HEK293 (cell line): ENCODE measurements at regions not wholly inside any gene's neighbourhood (a gene's known extent, or its start where the extent isn't known, plus 50 kb on each side); places are given as distances from the start of the nearest gene placed in this dataset.

Experiments used
- CTCF ChIP-seq: fragments of 450-650 bp; formaldehyde crosslinking; IDR thresholded peaks from 2 replicates; pipeline ENCODE4 v1.5.1; 2016; ENCODE audit warnings: missing biosample characterization, missing genetic modification characterization
- KLF7 ChIP-seq: fragments of 450-650 bp; formaldehyde crosslinking; IDR thresholded peaks from 2 replicates; pipeline ENCODE4 v1.5.1; 2016; ENCODE audit warnings: missing biosample characterization, missing genetic modification characterization, borderline replicate concordance
- REPIN1 ChIP-seq: fragments of 450-650 bp; formaldehyde crosslinking; IDR thresholded peaks from 2 replicates; pipeline ENCODE4 v1.5.1; 2017; ENCODE audit warnings: missing biosample characterization, missing genetic modification characterization, low read depth
- WT1 ChIP-seq: fragments of 450-650 bp; formaldehyde crosslinking; IDR thresholded peaks from 2 replicates; pipeline ENCODE4 v1.5.1; 2016; ENCODE audit warnings: missing biosample characterization, missing genetic modification characterization
- ZBTB49 ChIP-seq: fragments of 450-650 bp; formaldehyde crosslinking; IDR thresholded peaks from 2 replicates; pipeline ENCODE4 v1.5.1; 2016; ENCODE audit warnings: missing biosample characterization, missing genetic modification characterization, low read depth
- ZBTB7A ChIP-seq: fragments of 450-650 bp; formaldehyde crosslinking; IDR thresholded peaks from 2 replicates; pipeline ENCODE4 v1.5.1; 2016; ENCODE audit warnings: low read depth, missing biosample characterization, missing genetic modification characterization
- ZNF670 ChIP-seq: fragments of 450-650 bp; formaldehyde crosslinking; IDR thresholded peaks from 2 replicates; pipeline ENCODE4 v1.5.1; 2016; ENCODE audit warnings: missing biosample characterization, missing genetic modification characterization, low read depth
- ZNF76 ChIP-seq: fragments of 450-650 bp; formaldehyde crosslinking; IDR thresholded peaks from 2 replicates; pipeline ENCODE4; 2016; ENCODE audit warnings: low read depth, missing biosample characterization, missing genetic modification characterization, borderline replicate concordance
- TF ChIP-seq, protein P1 (sequence below): fragments of 450-650 bp; formaldehyde crosslinking; IDR thresholded peaks from 2 replicates; pipeline ENCODE4 v1.5.1; 2016; ENCODE audit warnings: missing biosample characterization, missing genetic modification characterization

DNA sequence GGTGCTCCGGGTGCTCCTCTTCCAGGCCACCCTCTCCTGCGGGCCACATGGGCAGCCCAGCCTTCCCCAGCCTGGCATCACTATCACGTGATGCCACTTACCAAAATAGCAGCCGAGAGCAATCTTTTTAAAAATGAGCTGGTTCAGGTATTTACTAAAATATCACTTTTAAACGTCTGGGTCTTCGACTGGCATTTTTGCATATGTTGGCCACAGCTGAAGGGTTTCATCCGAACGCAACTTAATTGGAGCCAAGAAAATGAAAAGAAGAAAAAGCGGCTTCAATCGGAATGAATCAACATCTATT, 94.6 kb upstream of the ANO1 start:
- TF ChIP-seq CTCF (tag by site-specific recombination) (no peak), REPIN1 (tag by site-specific recombination) (no peak), ZBTB7A (no peak), KLF7 (tag by site-specific recombination) (no peak), ZBTB49 (tag by site-specific recombination) (no peak), ZNF670 (no peak), ZNF76 (tag by site-specific recombination) (no peak), WT1 (no peak)
- TF ChIP-seq, protein P1, sequence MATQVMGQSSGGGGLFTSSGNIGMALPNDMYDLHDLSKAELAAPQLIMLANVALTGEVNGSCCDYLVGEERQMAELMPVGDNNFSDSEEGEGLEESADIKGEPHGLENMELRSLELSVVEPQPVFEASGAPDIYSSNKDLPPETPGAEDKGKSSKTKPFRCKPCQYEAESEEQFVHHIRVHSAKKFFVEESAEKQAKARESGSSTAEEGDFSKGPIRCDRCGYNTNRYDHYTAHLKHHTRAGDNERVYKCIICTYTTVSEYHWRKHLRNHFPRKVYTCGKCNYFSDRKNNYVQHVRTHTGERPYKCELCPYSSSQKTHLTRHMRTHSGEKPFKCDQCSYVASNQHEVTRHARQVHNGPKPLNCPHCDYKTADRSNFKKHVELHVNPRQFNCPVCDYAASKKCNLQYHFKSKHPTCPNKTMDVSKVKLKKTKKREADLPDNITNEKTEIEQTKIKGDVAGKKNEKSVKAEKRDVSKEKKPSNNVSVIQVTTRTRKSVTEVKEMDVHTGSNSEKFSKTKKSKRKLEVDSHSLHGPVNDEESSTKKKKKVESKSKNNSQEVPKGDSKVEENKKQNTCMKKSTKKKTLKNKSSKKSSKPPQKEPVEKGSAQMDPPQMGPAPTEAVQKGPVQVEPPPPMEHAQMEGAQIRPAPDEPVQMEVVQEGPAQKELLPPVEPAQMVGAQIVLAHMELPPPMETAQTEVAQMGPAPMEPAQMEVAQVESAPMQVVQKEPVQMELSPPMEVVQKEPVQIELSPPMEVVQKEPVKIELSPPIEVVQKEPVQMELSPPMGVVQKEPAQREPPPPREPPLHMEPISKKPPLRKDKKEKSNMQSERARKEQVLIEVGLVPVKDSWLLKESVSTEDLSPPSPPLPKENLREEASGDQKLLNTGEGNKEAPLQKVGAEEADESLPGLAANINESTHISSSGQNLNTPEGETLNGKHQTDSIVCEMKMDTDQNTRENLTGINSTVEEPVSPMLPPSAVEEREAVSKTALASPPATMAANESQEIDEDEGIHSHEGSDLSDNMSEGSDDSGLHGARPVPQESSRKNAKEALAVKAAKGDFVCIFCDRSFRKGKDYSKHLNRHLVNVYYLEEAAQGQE (tag by site-specific recombination): no peak
